ENCODE measurements at regions not wholly inside any gene's neighbourhood (a gene's known extent, or its start where the extent isn't known, plus 50 kb on each side); places are given as distances from the start of the nearest gene placed in this dataset.

DNA sequence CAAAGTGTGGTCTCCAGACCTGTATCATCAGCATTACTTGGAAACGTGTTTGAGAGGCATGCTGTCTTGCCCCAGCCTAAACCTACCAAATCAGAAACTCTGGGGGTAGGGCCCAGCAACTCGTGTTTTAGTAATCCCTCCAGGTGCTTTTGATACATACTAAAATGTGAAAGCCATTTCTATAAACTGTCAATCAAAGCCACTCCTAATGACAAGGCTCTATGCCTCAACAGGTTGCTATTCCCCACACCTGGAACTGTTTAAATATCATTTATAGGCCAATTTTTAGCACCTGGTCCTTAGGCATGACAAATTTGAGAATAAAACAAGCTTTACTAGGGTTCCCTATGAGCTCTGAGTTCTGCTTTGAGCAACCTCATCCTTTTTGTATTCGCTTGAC is 158.7 kb upstream of the NR5A2 start:
- TF ChIP-seq, protein P1, sequence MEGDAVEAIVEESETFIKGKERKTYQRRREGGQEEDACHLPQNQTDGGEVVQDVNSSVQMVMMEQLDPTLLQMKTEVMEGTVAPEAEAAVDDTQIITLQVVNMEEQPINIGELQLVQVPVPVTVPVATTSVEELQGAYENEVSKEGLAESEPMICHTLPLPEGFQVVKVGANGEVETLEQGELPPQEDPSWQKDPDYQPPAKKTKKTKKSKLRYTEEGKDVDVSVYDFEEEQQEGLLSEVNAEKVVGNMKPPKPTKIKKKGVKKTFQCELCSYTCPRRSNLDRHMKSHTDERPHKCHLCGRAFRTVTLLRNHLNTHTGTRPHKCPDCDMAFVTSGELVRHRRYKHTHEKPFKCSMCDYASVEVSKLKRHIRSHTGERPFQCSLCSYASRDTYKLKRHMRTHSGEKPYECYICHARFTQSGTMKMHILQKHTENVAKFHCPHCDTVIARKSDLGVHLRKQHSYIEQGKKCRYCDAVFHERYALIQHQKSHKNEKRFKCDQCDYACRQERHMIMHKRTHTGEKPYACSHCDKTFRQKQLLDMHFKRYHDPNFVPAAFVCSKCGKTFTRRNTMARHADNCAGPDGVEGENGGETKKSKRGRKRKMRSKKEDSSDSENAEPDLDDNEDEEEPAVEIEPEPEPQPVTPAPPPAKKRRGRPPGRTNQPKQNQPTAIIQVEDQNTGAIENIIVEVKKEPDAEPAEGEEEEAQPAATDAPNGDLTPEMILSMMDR (IDR thresholded peaks at IDR 0.05), result no peak
- no peak for TF ChIP-seq POLR2A (IDR thresholded peaks at IDR 0.05)

Measured in Peyer's patch (tissue), 4 donors.